ENCODE measurements at regions not wholly inside any gene's neighbourhood (a gene's known extent, or its start where the extent isn't known, plus 50 kb on each side); places are given as distances from the start of the nearest gene placed in this dataset.

GRCh38 chr13:50677258-50677657 is 166.2 kb downstream of the DLEU7 start:
- no peak overlapping the region for H3K4me3 Mint-ChIP-seq (ENCODE audit: unreplicated experiment)
- peak overlapping the region; percentile 98 for H3K27ac ChIP-seq (ENCODE audit: low read depth, low read length)
- peaks cover 54% of the 10 kb centered on the region for H3K4me1 Mint-ChIP-seq (ENCODE audit: low read depth, unreplicated experiment)
- H3K27me3 Mint-ChIP-seq (ENCODE audit: low read depth, unreplicated experiment): peaks cover 4% of the 10 kb centered on the region
- peaks cover 5% of the 10 kb centered on the region for H3K9me3 Mint-ChIP-seq (ENCODE audit: unreplicated experiment)
- H3K36me3 Mint-ChIP-seq (ENCODE audit: low read depth, unreplicated experiment): peaks cover 5% of the 10 kb centered on the region
- no peaks in the 10 kb centered on the region for H3K36me3 ChIP-seq (ENCODE audit: insufficient read depth, low read length)
- peak overlapping the region; percentile 69 for H3K9ac ChIP-seq (ENCODE audit: low read length)
- no peaks in the 10 kb centered on the region for H3K9me3 ChIP-seq (ENCODE audit: insufficient read depth, low read depth, low read length)
- H3K27ac Mint-ChIP-seq (ENCODE audit: unreplicated experiment): peak overlapping the region; percentile 99
- H4K20me1 ChIP-seq (ENCODE audit: insufficient read depth, low read length): no peaks in the 10 kb centered on the region
- peak overlapping the region; percentile 74 for H3K4me2 ChIP-seq (ENCODE audit: low read length)
- no peak overlapping the region for H2AFZ ChIP-seq (ENCODE audit: low read depth, low read length)
- TF ChIP-seq CTCF (IDR thresholded peaks at IDR 0.05; ENCODE audit: insufficient read depth, low read depth, low read length) (no peak), EZH2 (IDR thresholded peaks at IDR 0.05; ENCODE audit: insufficient read depth, low read length) (no peak)
- FAIRE-seq (peak; percentile 80), DNase-seq (ENCODE audit: low read depth) (no peak)
- no peaks in the 10 kb centered on the region for H3K79me2 ChIP-seq (ENCODE audit: insufficient read depth, low read length)
- H3K4me3 ChIP-seq (ENCODE audit: insufficient read depth, low read depth, low read length): no peak overlapping the region
- no peaks in the 10 kb centered on the region for H3K27me3 ChIP-seq (ENCODE audit: insufficient read depth, low read length)
- peaks cover 40% of the 10 kb centered on the region for H3K4me1 ChIP-seq (ENCODE audit: insufficient read depth, low read length)

GRCh38 chr13:50677687-50678463 is 165.6 kb downstream of the DLEU7 start:
- Histone ChIP-seq H2AFZ (ENCODE audit: low read depth, low read length) (no peak overlapping the region), H3K27ac (ENCODE audit: low read depth, low read length) (peak overlapping the region; percentile 98), H3K27me3 (ENCODE audit: insufficient read depth, low read length) (no peaks in the 10 kb centered on the region), H3K36me3 (ENCODE audit: insufficient read depth, low read length) (no peaks in the 10 kb centered on the region), H3K4me3 (ENCODE audit: insufficient read depth, low read depth, low read length) (peak overlapping the region; percentile 13), H3K9me3 (ENCODE audit: insufficient read depth, low read depth, low read length) (no peaks in the 10 kb centered on the region), H3K4me1 (ENCODE audit: insufficient read depth, low read length) (peaks cover 40% of the 10 kb centered on the region), H3K9ac (ENCODE audit: low read length) (peak overlapping the region; percentile 69), H3K4me2 (ENCODE audit: low read length) (peak overlapping the region; percentile 74), H4K20me1 (ENCODE audit: insufficient read depth, low read length) (no peaks in the 10 kb centered on the region), H3K79me2 (ENCODE audit: insufficient read depth, low read length) (no peaks in the 10 kb centered on the region)
- Mint-ChIP-seq H3K4me3 (ENCODE audit: unreplicated experiment) (peak overlapping the region; percentile 15), H3K4me1 (ENCODE audit: low read depth, unreplicated experiment) (peaks cover 54% of the 10 kb centered on the region), H3K27me3 (ENCODE audit: low read depth, unreplicated experiment) (peaks cover 3% of the 10 kb centered on the region), H3K36me3 (ENCODE audit: low read depth, unreplicated experiment) (peaks cover 2% of the 10 kb centered on the region), H3K27ac (ENCODE audit: unreplicated experiment) (peak overlapping the region; percentile 99), H3K9me3 (ENCODE audit: unreplicated experiment) (peaks cover 7% of the 10 kb centered on the region)
- DNase-seq (ENCODE audit: low read depth): peak; percentile 25
- FAIRE-seq: no peak
- TF ChIP-seq EZH2 (IDR thresholded peaks at IDR 0.05; ENCODE audit: insufficient read depth, low read length) (no peak), CTCF (IDR thresholded peaks at IDR 0.05; ENCODE audit: insufficient read depth, low read depth, low read length) (no peak)

Measured in astrocyte (in vitro differentiated cells and primary cell).